ENCODE measurements at regions not wholly inside any gene's neighbourhood (a gene's known extent, or its start where the extent isn't known, plus 50 kb on each side); places are given as distances from the start of the nearest gene placed in this dataset.

- ATAC-seq = no peak
- intact Hi-C loops (cut with micrococcal nuclease; ENCODE audit: unreplicated experiment) = no loop called here
- FAIRE-seq = no peak
- H3K4me2 ChIP-seq (ENCODE audit: control insufficient read depth, insufficient read depth) = no peak overlapping the region
- no peak overlapping the region for H3K9ac ChIP-seq (ENCODE audit: control insufficient read depth, insufficient read depth, low read length)
- H3K79me2 ChIP-seq (ENCODE audit: control insufficient read depth, insufficient read depth, low read length) = no peaks in the 10 kb centered on the region
- H3K9me3 ChIP-seq (replicated peaks; ENCODE audit: control insufficient read depth, insufficient read depth, low read length) = no peaks in the 10 kb centered on the region
- no peak for TF ChIP-seq REST (IDR thresholded peaks at IDR 0.05; ENCODE audit: low read depth, low read length)
- TF ChIP-seq YY1 (IDR thresholded peaks at IDR 0.05; ENCODE audit: low read depth, low read length) = no peak
- TF ChIP-seq ZBTB11 (CRISPR knock-in tag; IDR thresholded peaks at IDR 0.05) = no peak
- TF ChIP-seq EED (IDR thresholded peaks at IDR 0.05; ENCODE audit: low read depth) = no peak
- no peak for TF ChIP-seq GABPA (IDR thresholded peaks at IDR 0.05; ENCODE audit: low read depth)
- TF ChIP-seq USF2 (IDR thresholded peaks at IDR 0.05; ENCODE audit: borderline replicate concordance, low read depth, low read length) = no peak
- TF ChIP-seq ETV6 (conservative IDR thresholded peaks at IDR 0.05 in 1 of 2, IDR thresholded peaks at IDR 0.05 in 1 of 2; ENCODE audit: borderline replicate concordance in 1 of 2, low read depth in 1 of 2) = no peak
- TF ChIP-seq BHLHE40 (IDR thresholded peaks at IDR 0.05; ENCODE audit: borderline replicate concordance in 1 of 2, low read depth in 2 of 2, low read length in 1 of 2) = no peak
- no peak for TF ChIP-seq ZNF217 (IDR thresholded peaks at IDR 0.05)
- no peak for TF ChIP-seq IRF4 (IDR thresholded peaks at IDR 0.05; ENCODE audit: low read depth, low read length)
- no peak for TF ChIP-seq IRF5 (IDR thresholded peaks at IDR 0.05; ENCODE audit: borderline replicate concordance)
- ChIA-PET CTCF (no interaction called here), SMC1A (ENCODE audit: uncharacterized antibody, unreplicated experiment) (no interaction called here), POLR2A (no interaction called here), RAD21 (ENCODE audit: unreplicated experiment) (no interaction called here)
- no TSS peak for BruUV-seq (replicated peaks)
- no peak overlapping the region for H2AFZ ChIP-seq (ENCODE audit: control insufficient read depth, low read depth, low read length)
- DNase-seq (ENCODE audit: low read depth, low spot score) = no peak
- H3K4me3 ChIP-seq = no peak overlapping the region
- H3K4me1 ChIP-seq (ENCODE audit: control insufficient read depth, insufficient read depth, low read length) = no peaks in the 10 kb centered on the region
- in situ Hi-C loops (cut with MboI) = no loop called here
- no peaks in the 10 kb centered on the region for H3K36me3 ChIP-seq (ENCODE audit: control insufficient read depth in 2 of 2, insufficient read depth in 2 of 2, low read length in 1 of 2)
- no peaks in the 10 kb centered on the region for H4K20me1 ChIP-seq (ENCODE audit: control insufficient read depth, insufficient read depth)
- 4% methylated on average over 2 of the region's 2 CpGs for WGBS (ENCODE audit: insufficient coverage, insufficient replicate concordance, low lambda C conversion rate, missing lambda C conversion rate)
- H3K27ac ChIP-seq (ENCODE audit: control insufficient read depth, insufficient read depth) = no peak overlapping the region
- H3K27me3 ChIP-seq (replicated peaks in 1 of 2; ENCODE audit: control insufficient read depth in 2 of 2, insufficient read depth in 2 of 2, low read length in 1 of 2) = no peaks in the 10 kb centered on the region
Measured at GRCh38 chr11:96905143-96905542, 515.3 kb downstream of the JRKL start.

All from GM12878 (cell line).